Endothelial cell of umbilical vein (primary cell): ENCODE measurements at regions not wholly inside any gene's neighbourhood (a gene's known extent, or its start where the extent isn't known, plus 50 kb on each side); places are given as distances from the start of the nearest gene placed in this dataset.

Experiments used
- BruUV-seq: library from RNA; stranded (reverse); fragments of 400-500 nt; replicated peaks from 2 replicates; lab custom pipeline; 2021; lab: Mats Ljungman, UMichigan
- CTCF ChIA-PET: fragments of 300-600, 350-600 bp; sonication (Branson Sonifier 250); formaldehyde crosslinking; loops from one replicate; lab custom pipeline; 2021; ENCODE audit warnings: antibody characterized with exemption, inconsistent platforms; lab: Charles Lee
- POLR2A ChIA-PET: fragments of 300-600, 350-600 bp; sonication (Branson Sonifier 250); formaldehyde crosslinking; loops from one replicate; lab custom pipeline; 2021; ENCODE audit warnings: antibody characterized with exemption, inconsistent platforms; lab: Charles Lee
- DNase-seq: peaks from one replicate; pipeline ENCODE4 v3.0.0-alpha.2; 2011; ENCODE audit warnings: low read depth, low spot score
- FAIRE-seq: peaks from 2 replicates; lab custom pipeline; 2011; peaks lifted over from hg19 to GRCh38; lab: Jason Lieb, UNC
- H2AFZ ChIP-seq: 2 replicates; pipeline ENCODE4 v1.6.0; 2012; ENCODE audit warnings: low read depth, low read length, control low read depth, inconsistent platforms
- H3K27ac ChIP-seq: 2 replicates; pipeline ENCODE4 v1.5.1; 2011; ENCODE audit warnings: low read depth, mild to moderate bottlenecking, control low read depth, low read length, moderate library complexity; ENCODE audit not compliant: insufficient read depth
- H3K27me3 ChIP-seq, 2 experiments: 2 replicates each; pipeline versions ENCODE4 v1.6.0 to v1.6.1; 2011; ENCODE audit warnings: low read length in 2 of 2, mixed read lengths in 1 of 2; ENCODE audit not compliant: control insufficient read depth in 2 of 2, insufficient read depth in 2 of 2
- H3K36me3 ChIP-seq, 2 experiments: 2 replicates in 1 of 2; 3 replicates in 1 of 2; pipeline ENCODE4 v1.5.1; 2011; ENCODE audit warnings: low read length in 2 of 2, mild to moderate bottlenecking in 1 of 2, moderate library complexity in 1 of 2; ENCODE audit not compliant: control insufficient read depth in 2 of 2, insufficient read depth in 2 of 2; ENCODE audit errors: extremely low read depth in 1 of 2
- H3K4me1 ChIP-seq: 3 replicates; pipeline ENCODE4 v1.5.1; 2011; ENCODE audit warnings: mild to moderate bottlenecking, low read length; ENCODE audit not compliant: control insufficient read depth, insufficient read depth; ENCODE audit errors: extremely low read depth
- H3K4me2 ChIP-seq: 2 replicates; pipeline ENCODE4 v1.6.1; 2011; ENCODE audit warnings: low read length, control low read depth, mixed read lengths; ENCODE audit not compliant: insufficient read depth
- H3K4me3 ChIP-seq, 3 experiments: fragments of 200-600 bp in 1 of 3; sonication (generic), shearing (Covaris generic) in 1 of 3; replicated peaks in 1 of 3; 2 replicates each; pipeline ENCODE4 v1.5.1; 2011 to 2016; ENCODE audit warnings: control low read depth in 3 of 3, low read length in 3 of 3, mild to moderate bottlenecking in 2 of 3, inconsistent platforms in 1 of 3, low read depth in 1 of 3, moderate library complexity in 1 of 3; ENCODE audit not compliant: insufficient read depth in 1 of 3
- H3K79me2 ChIP-seq: 2 replicates; pipeline ENCODE4 v1.6.0; 2012; ENCODE audit warnings: low read length, inconsistent platforms; ENCODE audit not compliant: control insufficient read depth, insufficient read depth
- H3K9ac ChIP-seq: replicated peaks from 2 replicates; pipeline ENCODE3; 2011; ENCODE audit warnings: low read length, control low read depth; ENCODE audit not compliant: insufficient read depth; ENCODE audit errors: extremely low read depth
- H3K9me1 ChIP-seq: replicated peaks from 3 replicates; pipeline ENCODE4 v1.6.0; 2011; ENCODE audit warnings: mild to moderate bottlenecking, low read length; ENCODE audit not compliant: control insufficient read depth, insufficient read depth; ENCODE audit errors: extremely low read depth
- H3K9me3 ChIP-seq: replicated peaks from 2 replicates; pipeline ENCODE4 v1.5.1; 2012; ENCODE audit warnings: low read length, inconsistent platforms; ENCODE audit not compliant: control insufficient read depth, insufficient read depth
- H4K20me1 ChIP-seq: replicated peaks from 2 replicates; pipeline ENCODE3; 2011; ENCODE audit warnings: mild to moderate bottlenecking, low read length; ENCODE audit not compliant: control insufficient read depth, insufficient read depth; ENCODE audit errors: extremely low read depth
- EZH2 ChIP-seq: IDR thresholded peaks from 2 replicates; pipeline ENCODE4 v1.6.1; 2012; ENCODE audit warnings: borderline replicate concordance, low read depth, mild to moderate bottlenecking, moderate library complexity, low read length, inconsistent platforms; ENCODE audit not compliant: severe bottlenecking
- FOS ChIP-seq: IDR thresholded peaks from 2 replicates; pipeline ENCODE4 v1.6.1; 2011; ENCODE audit warnings: mild to moderate bottlenecking, low read length, moderate library complexity, borderline replicate concordance; ENCODE audit not compliant: insufficient read depth
- GATA2 ChIP-seq: IDR thresholded peaks from 2 replicates; pipeline ENCODE4 v1.7.0; 2011; ENCODE audit warnings: low read depth, mild to moderate bottlenecking, moderate library complexity, mixed read lengths, low read length; ENCODE audit not compliant: insufficient read length, insufficient read depth
- JUN ChIP-seq: IDR thresholded peaks from 2 replicates; pipeline ENCODE4 v1.6.1; 2011; ENCODE audit warnings: borderline replicate concordance, low read depth; ENCODE audit not compliant: insufficient read length, insufficient read depth
- MYC ChIP-seq: IDR thresholded peaks from one replicate; pipeline ENCODE4 v1.6.1; 2011; ENCODE audit warnings: mild to moderate bottlenecking, low read depth, low read length
- POLR2A ChIP-seq: IDR thresholded peaks from 2 replicates; pipeline ENCODE4 v1.6.1; 2012; ENCODE audit warnings: low read depth, mild to moderate bottlenecking, control low read depth, low read length
- POLR2AphosphoS5 ChIP-seq: IDR thresholded peaks from 2 replicates; pipeline ENCODE4 v1.6.1; 2012; ENCODE audit warnings: low read depth, mild to moderate bottlenecking, control low read depth, low read length, moderate library complexity; ENCODE audit not compliant: insufficient read depth
- dilution Hi-C: fragments of 300-500 bp; cut with MboI; formaldehyde crosslinking; loops from one replicate; pipeline ENCODE4 v1.15.0; 2019; ENCODE audit warnings: low sequenced_read_pairs; ENCODE audit not compliant: extremely low pct_ligation_motif_present
- intact Hi-C: fragments of 100-400 bp; cut with micrococcal nuclease; formaldehyde crosslinking; loops from one replicate; pipeline ENCODE4 v1.10.0; 2022
- TF ChIP-seq, protein P1 (sequence below), 2 donors: IDR thresholded peaks; 1 replicate in 1 of 2; 2 replicates in 1 of 2; pipeline ENCODE4 v1.5.1; 2011; ENCODE audit warnings: low read length in 2 of 2, mild to moderate bottlenecking in 2 of 2, moderate library complexity in 2 of 2, control low read depth in 1 of 2, inconsistent platforms in 1 of 2, low read depth in 1 of 2; ENCODE audit not compliant: insufficient read depth in 1 of 2; ENCODE audit errors: extremely low read depth in 1 of 2
- TF ChIP-seq, protein P2 (sequence below): IDR thresholded peaks from 2 replicates; pipeline ENCODE4 v1.6.1; 2011; ENCODE audit not compliant: insufficient read depth, insufficient read length

DNA sequence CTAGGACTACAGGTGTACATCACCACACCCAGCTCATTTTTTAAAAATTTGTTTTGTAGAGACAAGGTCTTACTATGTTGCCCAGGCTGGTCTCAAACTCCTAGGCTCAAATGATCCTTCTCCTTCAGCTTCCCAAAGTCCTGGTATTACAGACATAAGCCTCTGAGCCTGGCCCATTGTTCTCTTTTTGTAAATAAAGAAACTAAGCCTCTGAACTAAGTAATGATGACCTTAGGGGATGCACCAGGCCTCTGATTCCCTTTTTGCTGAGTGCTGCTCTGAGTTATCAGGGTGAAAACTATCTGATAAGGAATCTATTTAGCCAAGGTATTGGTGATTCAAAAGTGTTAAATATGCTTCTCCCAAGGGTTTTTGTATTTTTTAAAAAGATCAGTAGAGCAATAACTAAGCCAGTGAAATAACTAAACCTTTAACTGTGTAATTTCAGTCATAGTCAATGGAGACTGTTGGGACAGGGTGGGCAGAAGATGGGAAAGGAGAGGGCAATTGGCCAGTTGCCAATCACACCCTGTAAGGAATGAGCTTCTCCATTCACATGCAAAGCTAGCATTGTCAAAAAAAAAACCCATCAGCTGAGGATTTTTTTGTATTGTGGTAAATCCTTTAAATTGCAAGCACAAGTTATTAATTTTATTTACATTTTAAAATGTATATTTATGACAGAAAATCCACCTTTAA, 194.8 kb upstream of the PFN2 start:
- H2AFZ ChIP-seq = no peak overlapping the region
- H3K79me2 ChIP-seq = no peaks in the 10 kb centered on the region
- POLR2A ChIA-PET = no interaction called here
- H3K9me1 ChIP-seq = no peaks in the 10 kb centered on the region
- CTCF ChIA-PET = interaction anchor here (0.5 to 1.5 kb wide), 2 partner anchors 19 to 312 kb away, joined by 4 to 5 read pairs; no protein-coding TSS in a partner anchor
- intact Hi-C loops (no loop called here), dilution Hi-C loops (no loop called here)
- no peak overlapping the region for H3K27ac ChIP-seq
- no peaks in the 10 kb centered on the region for H3K36me3 ChIP-seq
- H4K20me1 ChIP-seq = no peaks in the 10 kb centered on the region
- DNase-seq (no peak), FAIRE-seq (no peak)
- H3K27me3 ChIP-seq = peaks cover 2% of the 10 kb centered on the region in 2 experiments
- no peaks in the 10 kb centered on the region for H3K4me1 ChIP-seq
- TF ChIP-seq FOS = no peak
- TF ChIP-seq POLR2AphosphoS5 = no peak
- TF ChIP-seq, protein P1, sequence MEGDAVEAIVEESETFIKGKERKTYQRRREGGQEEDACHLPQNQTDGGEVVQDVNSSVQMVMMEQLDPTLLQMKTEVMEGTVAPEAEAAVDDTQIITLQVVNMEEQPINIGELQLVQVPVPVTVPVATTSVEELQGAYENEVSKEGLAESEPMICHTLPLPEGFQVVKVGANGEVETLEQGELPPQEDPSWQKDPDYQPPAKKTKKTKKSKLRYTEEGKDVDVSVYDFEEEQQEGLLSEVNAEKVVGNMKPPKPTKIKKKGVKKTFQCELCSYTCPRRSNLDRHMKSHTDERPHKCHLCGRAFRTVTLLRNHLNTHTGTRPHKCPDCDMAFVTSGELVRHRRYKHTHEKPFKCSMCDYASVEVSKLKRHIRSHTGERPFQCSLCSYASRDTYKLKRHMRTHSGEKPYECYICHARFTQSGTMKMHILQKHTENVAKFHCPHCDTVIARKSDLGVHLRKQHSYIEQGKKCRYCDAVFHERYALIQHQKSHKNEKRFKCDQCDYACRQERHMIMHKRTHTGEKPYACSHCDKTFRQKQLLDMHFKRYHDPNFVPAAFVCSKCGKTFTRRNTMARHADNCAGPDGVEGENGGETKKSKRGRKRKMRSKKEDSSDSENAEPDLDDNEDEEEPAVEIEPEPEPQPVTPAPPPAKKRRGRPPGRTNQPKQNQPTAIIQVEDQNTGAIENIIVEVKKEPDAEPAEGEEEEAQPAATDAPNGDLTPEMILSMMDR (IDR thresholded peaks at IDR 0.05; ENCODE audit: extremely low read depth in 1 of 2, insufficient read depth in 1 of 2, low read depth in 1 of 2, low read length in 2 of 2) = no peak
- no peak for TF ChIP-seq JUN
- TF ChIP-seq MYC = no peak
- TF ChIP-seq, protein P2, sequence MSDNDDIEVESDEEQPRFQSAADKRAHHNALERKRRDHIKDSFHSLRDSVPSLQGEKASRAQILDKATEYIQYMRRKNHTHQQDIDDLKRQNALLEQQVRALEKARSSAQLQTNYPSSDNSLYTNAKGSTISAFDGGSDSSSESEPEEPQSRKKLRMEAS = no peak
- no peak for TF ChIP-seq GATA2
- TF ChIP-seq EZH2 = no peak
- TF ChIP-seq POLR2A = no peak
- no peak overlapping the region for H3K4me3 ChIP-seq
- no TSS peak for BruUV-seq
- H3K4me2 ChIP-seq = no peak overlapping the region
- no peak overlapping the region for H3K9ac ChIP-seq
- H3K9me3 ChIP-seq = no peaks in the 10 kb centered on the region
